HepG2 (cell line): ENCODE measurements at regions not wholly inside any gene's neighbourhood (a gene's known extent, or its start where the extent isn't known, plus 50 kb on each side); places are given as distances from the start of the nearest gene placed in this dataset.

ENCODE experiments used
- ATAC-seq: fragments of 200-7000 bp; cut with Tn5 transposase; 3 replicates; pipeline ENCODE4 v1.9.1; 2020; ENCODE audit warnings: mild to moderate bottlenecking, moderate library complexity
- BruUV-seq: library from RNA; stranded (reverse); fragments of 400-500 nt; replicated peaks from 2 replicates; lab custom pipeline; 2021; lab: Mats Ljungman, UMichigan
- CTCF ChIA-PET: fragments of 300-600 bp; formaldehyde crosslinking; extraction: SDS; loops from one replicate; lab custom pipeline; 2021; ENCODE audit warnings: low total read pairs, inconsistent platforms, low intra/inter-chr PET ratio; lab: Yijun Ruan, JAX
- POLR2A ChIA-PET: fragments of 350-600 bp; sonication (Branson Sonifier 250); formaldehyde crosslinking; loops from one replicate; lab custom pipeline; 2020; ENCODE audit warnings: antibody characterized with exemption, inconsistent platforms; lab: Yijun Ruan, JAX
- DNase-seq: peaks from one replicate; pipeline ENCODE4 v3.0.0-alpha.2; 2015; ENCODE audit warnings: low spot score
- FAIRE-seq: peaks from 3 replicates; lab custom pipeline; 2011; peaks lifted over from hg19 to GRCh38; lab: Jason Lieb, UNC
- H2AFZ ChIP-seq: one replicate; pipeline ENCODE4 v1.6.1; 2011; ENCODE audit warnings: low read length, inconsistent platforms
- H3K27ac ChIP-seq: fragments of 300-600 bp; 3 replicates; pipeline ENCODE4 v1.8.0; 2011; ENCODE audit warnings: mixed run types, mild to moderate bottlenecking, mixed read lengths, low read length, inconsistent platforms; ENCODE audit not compliant: insufficient read depth; ENCODE audit errors: extremely low read length
- H3K27me3 ChIP-seq, 2 experiments: fragments of 200-600 bp in 1 of 2; 2 replicates in 1 of 2; 3 replicates in 1 of 2; pipeline versions ENCODE4 v1.6.0 to v1.8.0; 2011; ENCODE audit warnings: low read length in 2 of 2, mild to moderate bottlenecking in 2 of 2, moderate library complexity in 2 of 2, inconsistent platforms in 1 of 2; ENCODE audit not compliant: insufficient read depth in 2 of 2, control insufficient read depth in 1 of 2
- H3K36me3 ChIP-seq, 2 experiments: fragments of 200-600 bp in 1 of 2; replicated peaks in 1 of 2; 2 replicates in 1 of 2; 3 replicates in 1 of 2; pipeline versions ENCODE4 v1.5.1 to v1.8.0; 2011; ENCODE audit warnings: low read length in 2 of 2, inconsistent platforms in 1 of 2; ENCODE audit not compliant: insufficient read depth in 2 of 2, control insufficient read depth in 1 of 2
- H3K4me1 ChIP-seq: 2 replicates; pipeline ENCODE4 v1.5.1; 2012; ENCODE audit warnings: low read length, inconsistent platforms; ENCODE audit not compliant: insufficient read depth
- H3K4me2 ChIP-seq: 2 replicates; pipeline ENCODE4 v1.6.0; 2011; ENCODE audit warnings: low read depth, low read length, inconsistent platforms
- H3K4me3 ChIP-seq, 3 experiments: fragments of 200-600 bp in 1 of 3; sonication (generic), shearing (Covaris generic) in 1 of 3; replicated peaks in 1 of 3; 2 replicates each; pipeline ENCODE4 v1.5.1; 2011 to 2016; ENCODE audit warnings: low read length in 3 of 3, inconsistent platforms in 2 of 3, low read depth in 2 of 3, mild to moderate bottlenecking in 2 of 3, control low read depth in 1 of 3, mixed read lengths in 1 of 3; ENCODE audit not compliant: insufficient read depth in 1 of 3
- H3K79me2 ChIP-seq: one replicate; pipeline ENCODE4 v1.6.1; 2011; ENCODE audit warnings: low read length, inconsistent platforms; ENCODE audit not compliant: insufficient read depth
- H3K9ac ChIP-seq: 2 replicates; pipeline ENCODE4 v1.6.0; 2011; ENCODE audit warnings: mild to moderate bottlenecking, low read depth, low read length, inconsistent platforms; ENCODE audit not compliant: insufficient read depth
- H3K9me3 ChIP-seq: 2 replicates; pipeline ENCODE4 v1.5.1; 2012; ENCODE audit warnings: mild to moderate bottlenecking, low read length
- H4K20me1 ChIP-seq: 2 replicates; pipeline ENCODE4 v1.6.0; 2011; ENCODE audit warnings: inconsistent platforms, mild to moderate bottlenecking, low read length, moderate library complexity; ENCODE audit not compliant: insufficient read depth
- HDAC6 ChIP-seq: fragments of 200-600 bp; sonication (generic); IDR thresholded peaks from 2 replicates; pipeline ENCODE4 v1.7.0; 2017; ENCODE audit warnings: mild to moderate bottlenecking, antibody characterized with exemption, low read length, low read depth
- JARID2 ChIP-seq: sonication (generic); formaldehyde crosslinking; IDR thresholded peaks from 2 replicates; pipeline ENCODE4 v1.8.1; 2023; ENCODE audit warnings: missing genetic modification reagents, inconsistent platforms; ENCODE audit not compliant: insufficient replicate concordance
- SALL2 ChIP-seq: sonication (generic); formaldehyde crosslinking; IDR thresholded peaks from 2 replicates; pipeline ENCODE4 v1.8.1; 2023; ENCODE audit warnings: mild to moderate bottlenecking, missing genetic modification reagents, inconsistent platforms
- ZNF263 ChIP-seq: sonication (generic); formaldehyde crosslinking; IDR thresholded peaks from 2 replicates; pipeline ENCODE4 v1.4.0; 2020; ENCODE audit warnings: missing genetic modification reagents
- ZNF747 ChIP-seq: sonication (generic); formaldehyde crosslinking; IDR thresholded peaks from 2 replicates; pipeline ENCODE4 v1.8.1; 2023; ENCODE audit warnings: missing genetic modification reagents, mild to moderate bottlenecking, borderline replicate concordance
- ZNF883 ChIP-seq: sonication (generic); formaldehyde crosslinking; IDR thresholded peaks from 2 replicates; pipeline ENCODE4 v1.5.1; 2020; ENCODE audit warnings: mild to moderate bottlenecking, missing genetic modification reagents; ENCODE audit errors: not compliant biosample characterization
- WGBS: methylation state at CpG from one replicate; pipeline ENCODE4 v1.1.6; 2017; ENCODE audit warnings: low lambda C conversion rate; 5-methylcytosine and 5-hydroxymethylcytosine counted together
- in situ Hi-C: cut with HindIII; loops from 2 replicates; pipeline ENCODE4 v1.10.0; 2017; ENCODE audit warnings: low pct_unique_long_range_greater_than_20kb; ENCODE audit not compliant: extremely low pct_ligation_motif_present
- intact Hi-C: fragments of 100-400 bp; cut with micrococcal nuclease; formaldehyde crosslinking; loops from one replicate; pipeline ENCODE4 v1.10.0; 2022; ENCODE audit not compliant: unreplicated experiment
- TF ChIP-seq, protein P1 (sequence below): sonication (generic); formaldehyde crosslinking; IDR thresholded peaks from 2 replicates; pipeline ENCODE4 v1.4.0; 2020; ENCODE audit warnings: mild to moderate bottlenecking, missing genetic modification reagents
- TF ChIP-seq, protein P2 (sequence below): sonication (generic); formaldehyde crosslinking; IDR thresholded peaks from 2 replicates; pipeline ENCODE4 v1.4.0; 2020; ENCODE audit warnings: low read depth, mild to moderate bottlenecking, missing genetic modification reagents
- TF ChIP-seq, protein P3 (sequence below): sonication (generic); formaldehyde crosslinking; conservative IDR thresholded peaks from 2 replicates; pipeline ENCODE4 v1.8.0; 2022; ENCODE audit warnings: missing genetic modification reagents
- TF ChIP-seq, protein P4 (sequence below): sonication (generic); formaldehyde crosslinking; IDR thresholded peaks from 2 replicates; pipeline ENCODE4 v1.9.0; 2021; ENCODE audit warnings: mild to moderate bottlenecking, missing genetic modification reagents

DNA sequence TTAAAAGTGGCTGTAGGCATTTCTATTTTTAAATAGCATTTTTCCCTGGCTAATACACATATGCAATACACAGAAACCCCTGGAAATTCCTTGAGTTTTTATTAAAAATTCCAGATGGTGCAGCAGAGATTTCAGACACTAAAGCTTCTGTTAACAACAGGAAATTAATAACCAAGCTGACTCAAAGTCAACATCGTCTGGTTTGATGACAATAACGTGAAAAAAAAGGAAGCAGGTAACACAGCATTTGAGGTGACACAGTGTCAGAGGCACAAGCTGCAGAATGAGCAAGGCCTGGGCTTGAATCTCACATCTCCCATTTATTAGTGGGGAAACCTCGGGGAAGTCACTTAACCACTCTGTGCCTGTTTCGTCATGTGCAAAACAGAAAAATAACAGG, 64.6 kb upstream of the GJB5 start (continued):
- TF ChIP-seq, protein P1, sequence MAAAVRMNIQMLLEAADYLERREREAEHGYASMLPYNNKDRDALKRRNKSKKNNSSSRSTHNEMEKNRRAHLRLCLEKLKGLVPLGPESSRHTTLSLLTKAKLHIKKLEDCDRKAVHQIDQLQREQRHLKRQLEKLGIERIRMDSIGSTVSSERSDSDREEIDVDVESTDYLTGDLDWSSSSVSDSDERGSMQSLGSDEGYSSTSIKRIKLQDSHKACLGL = no peak
- no peak for TF ChIP-seq ZNF263 (CRISPR knock-in tag)
- TF ChIP-seq, protein P2, sequence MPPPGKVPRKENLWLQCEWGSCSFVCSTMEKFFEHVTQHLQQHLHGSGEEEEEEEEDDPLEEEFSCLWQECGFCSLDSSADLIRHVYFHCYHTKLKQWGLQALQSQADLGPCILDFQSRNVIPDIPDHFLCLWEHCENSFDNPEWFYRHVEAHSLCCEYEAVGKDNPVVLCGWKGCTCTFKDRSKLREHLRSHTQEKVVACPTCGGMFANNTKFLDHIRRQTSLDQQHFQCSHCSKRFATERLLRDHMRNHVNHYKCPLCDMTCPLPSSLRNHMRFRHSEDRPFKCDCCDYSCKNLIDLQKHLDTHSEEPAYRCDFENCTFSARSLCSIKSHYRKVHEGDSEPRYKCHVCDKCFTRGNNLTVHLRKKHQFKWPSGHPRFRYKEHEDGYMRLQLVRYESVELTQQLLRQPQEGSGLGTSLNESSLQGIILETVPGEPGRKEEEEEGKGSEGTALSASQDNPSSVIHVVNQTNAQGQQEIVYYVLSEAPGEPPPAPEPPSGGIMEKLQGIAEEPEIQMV (CRISPR knock-in tag) = no peak
- TF ChIP-seq HDAC6 = no peak

DNA sequence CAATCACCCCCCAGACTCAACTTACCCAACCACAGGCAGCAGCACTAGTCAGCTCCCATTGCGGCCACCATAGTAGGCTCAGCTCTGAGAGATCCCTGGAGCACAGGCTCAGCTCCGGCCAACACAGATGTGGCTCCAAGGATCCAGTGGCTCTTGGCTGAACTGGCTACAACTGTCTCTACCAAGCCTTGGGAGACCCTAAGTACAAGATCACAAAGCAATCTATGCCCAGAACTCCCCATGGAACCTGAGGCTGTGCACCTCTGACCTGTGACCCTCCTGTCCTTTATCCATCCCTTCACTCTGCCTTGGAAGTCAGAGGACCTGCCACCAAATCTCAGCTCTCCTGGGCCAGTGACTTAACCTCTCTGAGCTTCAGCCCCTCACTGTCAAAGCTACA, 61.8 kb upstream of the GJB5 start:
- FAIRE-seq (no peak), DNase-seq (no peak), ATAC-seq (no peak)
- no peak overlapping the region for H3K4me2 ChIP-seq
- no TSS peak for BruUV-seq
- peaks cover 0 to 9% of the 10 kb centered on the region in 2 experiments; a peak in 1 of 5 replicates for H3K27me3 ChIP-seq
- CTCF ChIA-PET = no interaction called here
- WGBS = no CpG with 5 or more reads among the region's 2 CpGs
- H3K79me2 ChIP-seq = no peaks in the 10 kb centered on the region
- in situ Hi-C loops (no loop called here), intact Hi-C loops (no loop called here)
- no peaks in the 10 kb centered on the region for H3K36me3 ChIP-seq
- no peaks in the 10 kb centered on the region for H3K4me1 ChIP-seq
- no peaks in the 10 kb centered on the region for H4K20me1 ChIP-seq
- H3K9me3 ChIP-seq = no peaks in the 10 kb centered on the region
- no peak overlapping the region for H2AFZ ChIP-seq
- TF ChIP-seq ZNF747 (CRISPR knock-in tag) (no peak), JARID2 (no peak), SALL2 (no peak), ZNF883 (CRISPR knock-in tag) (no peak)
- TF ChIP-seq, protein P3, sequence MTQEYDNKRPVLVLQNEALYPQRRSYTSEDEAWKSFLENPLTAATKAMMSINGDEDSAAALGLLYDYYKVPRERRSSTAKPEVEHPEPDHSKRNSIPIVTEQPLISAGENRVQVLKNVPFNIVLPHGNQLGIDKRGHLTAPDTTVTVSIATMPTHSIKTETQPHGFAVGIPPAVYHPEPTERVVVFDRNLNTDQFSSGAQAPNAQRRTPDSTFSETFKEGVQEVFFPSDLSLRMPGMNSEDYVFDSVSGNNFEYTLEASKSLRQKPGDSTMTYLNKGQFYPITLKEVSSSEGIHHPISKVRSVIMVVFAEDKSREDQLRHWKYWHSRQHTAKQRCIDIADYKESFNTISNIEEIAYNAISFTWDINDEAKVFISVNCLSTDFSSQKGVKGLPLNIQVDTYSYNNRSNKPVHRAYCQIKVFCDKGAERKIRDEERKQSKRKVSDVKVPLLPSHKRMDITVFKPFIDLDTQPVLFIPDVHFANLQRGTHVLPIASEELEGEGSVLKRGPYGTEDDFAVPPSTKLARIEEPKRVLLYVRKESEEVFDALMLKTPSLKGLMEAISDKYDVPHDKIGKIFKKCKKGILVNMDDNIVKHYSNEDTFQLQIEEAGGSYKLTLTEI = no peak
- TF ChIP-seq, protein P4, sequence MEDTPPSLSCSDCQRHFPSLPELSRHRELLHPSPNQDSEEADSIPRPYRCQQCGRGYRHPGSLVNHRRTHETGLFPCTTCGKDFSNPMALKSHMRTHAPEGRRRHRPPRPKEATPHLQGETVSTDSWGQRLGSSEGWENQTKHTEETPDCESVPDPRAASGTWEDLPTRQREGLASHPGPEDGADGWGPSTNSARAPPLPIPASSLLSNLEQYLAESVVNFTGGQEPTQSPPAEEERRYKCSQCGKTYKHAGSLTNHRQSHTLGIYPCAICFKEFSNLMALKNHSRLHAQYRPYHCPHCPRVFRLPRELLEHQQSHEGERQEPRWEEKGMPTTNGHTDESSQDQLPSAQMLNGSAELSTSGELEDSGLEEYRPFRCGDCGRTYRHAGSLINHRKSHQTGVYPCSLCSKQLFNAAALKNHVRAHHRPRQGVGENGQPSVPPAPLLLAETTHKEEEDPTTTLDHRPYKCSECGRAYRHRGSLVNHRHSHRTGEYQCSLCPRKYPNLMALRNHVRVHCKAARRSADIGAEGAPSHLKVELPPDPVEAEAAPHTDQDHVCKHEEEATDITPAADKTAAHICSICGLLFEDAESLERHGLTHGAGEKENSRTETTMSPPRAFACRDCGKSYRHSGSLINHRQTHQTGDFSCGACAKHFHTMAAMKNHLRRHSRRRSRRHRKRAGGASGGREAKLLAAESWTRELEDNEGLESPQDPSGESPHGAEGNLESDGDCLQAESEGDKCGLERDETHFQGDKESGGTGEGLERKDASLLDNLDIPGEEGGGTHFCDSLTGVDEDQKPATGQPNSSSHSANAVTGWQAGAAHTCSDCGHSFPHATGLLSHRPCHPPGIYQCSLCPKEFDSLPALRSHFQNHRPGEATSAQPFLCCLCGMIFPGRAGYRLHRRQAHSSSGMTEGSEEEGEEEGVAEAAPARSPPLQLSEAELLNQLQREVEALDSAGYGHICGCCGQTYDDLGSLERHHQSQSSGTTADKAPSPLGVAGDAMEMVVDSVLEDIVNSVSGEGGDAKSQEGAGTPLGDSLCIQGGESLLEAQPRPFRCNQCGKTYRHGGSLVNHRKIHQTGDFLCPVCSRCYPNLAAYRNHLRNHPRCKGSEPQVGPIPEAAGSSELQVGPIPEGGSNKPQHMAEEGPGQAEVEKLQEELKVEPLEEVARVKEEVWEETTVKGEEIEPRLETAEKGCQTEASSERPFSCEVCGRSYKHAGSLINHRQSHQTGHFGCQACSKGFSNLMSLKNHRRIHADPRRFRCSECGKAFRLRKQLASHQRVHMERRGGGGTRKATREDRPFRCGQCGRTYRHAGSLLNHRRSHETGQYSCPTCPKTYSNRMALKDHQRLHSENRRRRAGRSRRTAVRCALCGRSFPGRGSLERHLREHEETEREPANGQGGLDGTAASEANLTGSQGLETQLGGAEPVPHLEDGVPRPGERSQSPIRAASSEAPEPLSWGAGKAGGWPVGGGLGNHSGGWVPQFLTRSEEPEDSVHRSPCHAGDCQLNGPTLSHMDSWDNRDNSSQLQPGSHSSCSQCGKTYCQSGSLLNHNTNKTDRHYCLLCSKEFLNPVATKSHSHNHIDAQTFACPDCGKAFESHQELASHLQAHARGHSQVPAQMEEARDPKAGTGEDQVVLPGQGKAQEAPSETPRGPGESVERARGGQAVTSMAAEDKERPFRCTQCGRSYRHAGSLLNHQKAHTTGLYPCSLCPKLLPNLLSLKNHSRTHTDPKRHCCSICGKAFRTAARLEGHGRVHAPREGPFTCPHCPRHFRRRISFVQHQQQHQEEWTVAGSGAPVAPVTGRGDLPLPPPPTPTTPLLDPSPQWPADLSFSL (CRISPR knock-in tag) = no peak
- H3K27ac ChIP-seq = no peak overlapping the region
- H3K4me3 ChIP-seq = no peak overlapping the region
- H3K9ac ChIP-seq = no peak overlapping the region
- POLR2A ChIA-PET = no interaction called here
